ENCODE measurements at regions not wholly inside any gene's neighbourhood (a gene's known extent, or its start where the extent isn't known, plus 50 kb on each side); places are given as distances from the start of the nearest gene placed in this dataset.

DNA sequence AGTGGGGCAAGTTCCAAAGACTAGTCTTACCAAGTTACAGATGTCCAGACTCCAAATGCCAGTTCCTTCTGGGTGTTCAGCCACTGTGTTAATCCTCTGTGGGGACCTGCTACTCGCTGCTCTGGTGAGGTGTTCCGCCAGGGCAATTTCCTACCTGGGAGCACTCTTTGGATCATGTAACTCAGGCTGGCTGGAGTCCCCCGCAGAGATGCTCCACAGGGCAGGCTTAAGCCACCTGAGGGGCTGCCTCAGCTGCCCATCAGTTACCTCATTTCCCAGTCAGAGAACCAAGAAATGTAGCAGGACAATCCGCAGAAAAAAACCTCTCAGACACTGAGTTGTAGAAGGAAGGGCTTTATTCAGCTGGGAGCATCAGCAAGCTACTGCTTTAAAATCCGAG lies 133.8 kb downstream of the ZNF737 start:
- no peak for TF ChIP-seq TAF1 (IDR thresholded peaks at IDR 0.05; ENCODE audit: borderline replicate concordance, insufficient read depth, low read length)
- TF ChIP-seq POLR2AphosphoS5 (IDR thresholded peaks at IDR 0.05; ENCODE audit: low read depth, low read length) = no peak
- no peak for TF ChIP-seq FOXP2 (optimal IDR thresholded peaks at IDR 0.05; ENCODE audit: borderline replicate concordance, extremely low read depth, extremely low read length, insufficient read depth)
- TF ChIP-seq, protein P1, sequence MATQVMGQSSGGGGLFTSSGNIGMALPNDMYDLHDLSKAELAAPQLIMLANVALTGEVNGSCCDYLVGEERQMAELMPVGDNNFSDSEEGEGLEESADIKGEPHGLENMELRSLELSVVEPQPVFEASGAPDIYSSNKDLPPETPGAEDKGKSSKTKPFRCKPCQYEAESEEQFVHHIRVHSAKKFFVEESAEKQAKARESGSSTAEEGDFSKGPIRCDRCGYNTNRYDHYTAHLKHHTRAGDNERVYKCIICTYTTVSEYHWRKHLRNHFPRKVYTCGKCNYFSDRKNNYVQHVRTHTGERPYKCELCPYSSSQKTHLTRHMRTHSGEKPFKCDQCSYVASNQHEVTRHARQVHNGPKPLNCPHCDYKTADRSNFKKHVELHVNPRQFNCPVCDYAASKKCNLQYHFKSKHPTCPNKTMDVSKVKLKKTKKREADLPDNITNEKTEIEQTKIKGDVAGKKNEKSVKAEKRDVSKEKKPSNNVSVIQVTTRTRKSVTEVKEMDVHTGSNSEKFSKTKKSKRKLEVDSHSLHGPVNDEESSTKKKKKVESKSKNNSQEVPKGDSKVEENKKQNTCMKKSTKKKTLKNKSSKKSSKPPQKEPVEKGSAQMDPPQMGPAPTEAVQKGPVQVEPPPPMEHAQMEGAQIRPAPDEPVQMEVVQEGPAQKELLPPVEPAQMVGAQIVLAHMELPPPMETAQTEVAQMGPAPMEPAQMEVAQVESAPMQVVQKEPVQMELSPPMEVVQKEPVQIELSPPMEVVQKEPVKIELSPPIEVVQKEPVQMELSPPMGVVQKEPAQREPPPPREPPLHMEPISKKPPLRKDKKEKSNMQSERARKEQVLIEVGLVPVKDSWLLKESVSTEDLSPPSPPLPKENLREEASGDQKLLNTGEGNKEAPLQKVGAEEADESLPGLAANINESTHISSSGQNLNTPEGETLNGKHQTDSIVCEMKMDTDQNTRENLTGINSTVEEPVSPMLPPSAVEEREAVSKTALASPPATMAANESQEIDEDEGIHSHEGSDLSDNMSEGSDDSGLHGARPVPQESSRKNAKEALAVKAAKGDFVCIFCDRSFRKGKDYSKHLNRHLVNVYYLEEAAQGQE (IDR thresholded peaks at IDR 0.05; ENCODE audit: insufficient read depth in 1 of 2, low read depth in 2 of 2, low read length in 2 of 2) = no peak
- no peak for TF ChIP-seq SIN3A (IDR thresholded peaks at IDR 0.05; ENCODE audit: borderline replicate concordance, insufficient read depth, low read length)

- TF ChIP-seq POLR2AphosphoS5 (IDR thresholded peaks at IDR 0.05; ENCODE audit: low read depth, low read length) = peak; percentile 41; the same call in 1 of the 2 replicates
- TF ChIP-seq, protein P1 (IDR thresholded peaks at IDR 0.05; ENCODE audit: insufficient read depth in 1 of 2, low read depth in 2 of 2, low read length in 2 of 2) = no peak
Observed at GRCh38 chr19:20423381-20424197, 142.0 kb downstream of the ZNF737 start.

DNA sequence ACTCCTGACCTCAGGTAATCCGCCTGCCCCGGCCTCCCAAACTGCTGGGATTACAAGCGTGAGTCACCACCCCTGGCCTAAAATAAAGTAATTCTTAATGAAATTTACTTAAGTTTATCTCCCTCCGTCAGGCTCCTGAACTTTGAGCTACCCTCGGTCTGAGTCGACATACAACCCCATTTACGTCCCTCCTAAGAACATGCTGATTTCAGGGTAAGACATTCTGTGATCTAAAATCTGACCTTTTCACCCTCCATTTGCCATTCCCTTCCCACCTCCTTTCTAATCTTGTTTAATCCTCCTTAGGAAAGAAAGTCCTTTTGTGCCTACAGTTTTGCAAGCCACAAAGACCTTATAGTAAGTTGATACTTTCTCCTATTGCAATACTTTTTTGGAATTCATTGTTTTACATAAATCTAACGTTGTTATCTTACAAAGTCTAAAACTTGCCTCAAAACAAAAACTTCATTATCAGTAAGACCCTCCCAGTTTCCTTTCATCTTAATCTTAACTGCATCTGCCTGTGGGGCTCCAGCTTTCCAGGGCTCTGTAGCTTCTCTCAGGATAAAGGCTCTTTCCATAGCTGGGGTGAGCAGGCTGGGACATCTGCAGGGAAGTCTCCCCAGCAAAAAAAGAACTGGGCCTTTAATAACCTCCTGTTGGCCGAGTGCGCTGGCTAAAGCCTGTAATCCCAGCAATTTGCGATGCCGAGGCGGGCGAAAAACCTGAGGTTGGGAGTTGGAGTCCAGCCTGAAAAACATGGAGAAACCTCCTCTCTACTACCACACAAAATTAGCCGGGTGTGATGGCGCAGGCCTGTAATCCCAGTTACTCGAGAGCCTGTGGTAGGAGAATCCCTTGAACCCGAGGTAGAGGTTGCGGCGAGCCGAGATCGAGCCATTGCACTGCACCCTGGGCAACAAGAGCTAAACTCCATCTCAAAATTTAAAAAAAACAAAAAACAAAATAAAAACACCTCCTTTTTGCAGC lies 143.1 kb downstream of the ZNF737 start:
- TF ChIP-seq SIN3A (IDR thresholded peaks at IDR 0.05; ENCODE audit: borderline replicate concordance, insufficient read depth, low read length) (no peak), TAF1 (IDR thresholded peaks at IDR 0.05; ENCODE audit: borderline replicate concordance, insufficient read depth, low read length) (no peak), POLR2AphosphoS5 (IDR thresholded peaks at IDR 0.05; ENCODE audit: low read depth, low read length) (no peak), FOXP2 (optimal IDR thresholded peaks at IDR 0.05; ENCODE audit: borderline replicate concordance, extremely low read depth, extremely low read length, insufficient read depth) (no peak)
- TF ChIP-seq, protein P1 (IDR thresholded peaks at IDR 0.05; ENCODE audit: insufficient read depth in 1 of 2, low read depth in 2 of 2, low read length in 2 of 2) = no peak

- no peak for TF ChIP-seq TAF1 (IDR thresholded peaks at IDR 0.05; ENCODE audit: borderline replicate concordance, insufficient read depth, low read length)
- TF ChIP-seq POLR2AphosphoS5 (IDR thresholded peaks at IDR 0.05; ENCODE audit: low read depth, low read length) = no peak
- no peak for TF ChIP-seq FOXP2 (optimal IDR thresholded peaks at IDR 0.05; ENCODE audit: borderline replicate concordance, extremely low read depth, extremely low read length, insufficient read depth)
- TF ChIP-seq, protein P1 (IDR thresholded peaks at IDR 0.05; ENCODE audit: insufficient read depth in 1 of 2, low read depth in 2 of 2, low read length in 2 of 2) = no peak
- no peak for TF ChIP-seq SIN3A (IDR thresholded peaks at IDR 0.05; ENCODE audit: borderline replicate concordance, insufficient read depth, low read length)
Observed at GRCh38 chr19:20416661-20417060, 148.9 kb downstream of the ZNF737 start.

Measured in PFSK-1 (cell line).